HepG2 (cell line): ENCODE measurements at regions not wholly inside any gene's neighbourhood (a gene's known extent, or its start where the extent isn't known, plus 50 kb on each side); places are given as distances from the start of the nearest gene placed in this dataset.

ENCODE experiments used
- ATRX ChIP-seq: sonication (generic); formaldehyde crosslinking; IDR thresholded peaks from 2 replicates; pipeline ENCODE4 v1.4.0; 2020; ENCODE audit warnings: missing genetic modification reagents, borderline replicate concordance
- CCAR2 ChIP-seq: fragments of 200-400 bp; formaldehyde crosslinking; optimal IDR thresholded peaks from 2 replicates; pipeline ENCODE3; 2018; ENCODE audit warnings: low read depth, mild to moderate bottlenecking, low read length, moderate library complexity
- CHCHD3 ChIP-seq: sonication (generic); formaldehyde crosslinking; IDR thresholded peaks from 2 replicates; pipeline ENCODE4 v1.8.0; 2022; ENCODE audit warnings: mild to moderate bottlenecking, missing genetic modification reagents, moderate library complexity
- DNMT3B ChIP-seq: conservative IDR thresholded peaks from 2 replicates; pipeline ENCODE4 v1.6.1; 2016; ENCODE audit warnings: missing biosample characterization, control low read depth
- FOSL2 ChIP-seq: sonication (generic); formaldehyde crosslinking; IDR thresholded peaks from 2 replicates; pipeline ENCODE4 v1.4.0; 2020; ENCODE audit warnings: missing genetic modification reagents
- GATA4 ChIP-seq: sonication (generic); IDR thresholded peaks from 2 replicates; pipeline ENCODE4 v1.6.1; 2016; ENCODE audit warnings: antibody characterized with exemption, low read depth, borderline replicate concordance
- HOXA3 ChIP-seq: sonication (generic); formaldehyde crosslinking; IDR thresholded peaks from 2 replicates; pipeline ENCODE4 v1.5.0; 2020; ENCODE audit warnings: missing genetic modification reagents
- ISL2 ChIP-seq: sonication (generic); formaldehyde crosslinking; IDR thresholded peaks from 2 replicates; pipeline ENCODE4 v1.5.0; 2020; ENCODE audit warnings: missing genetic modification reagents
- JUND ChIP-seq: sonication (generic); formaldehyde crosslinking; IDR thresholded peaks from 2 replicates; pipeline ENCODE4 v1.8.0; 2022; ENCODE audit warnings: mild to moderate bottlenecking, missing genetic modification reagents
- KDM5A ChIP-seq: fragments of 200-600 bp; sonication (generic); IDR thresholded peaks from 2 replicates; pipeline ENCODE4 v1.7.0; 2018; ENCODE audit warnings: antibody characterized with exemption, mild to moderate bottlenecking, low read length, borderline replicate concordance
- MATR3 ChIP-seq: sonication (generic); formaldehyde crosslinking; IDR thresholded peaks from 2 replicates; pipeline ENCODE4 v1.4.0; 2020; ENCODE audit warnings: missing genetic modification reagents
- MAZ ChIP-seq, 2 experiments: sonication (generic) in 1 of 2; formaldehyde crosslinking in 1 of 2; IDR thresholded peaks; 2 replicates each; pipeline versions ENCODE4 v1.5.0 to v1.6.1; 2012 to 2020; ENCODE audit warnings: low read depth in 2 of 2, mild to moderate bottlenecking in 2 of 2, borderline replicate concordance in 1 of 2, improper control_type of control experiment in 1 of 2, low read length in 1 of 2, missing genetic modification reagents in 1 of 2, moderate library complexity in 1 of 2
- MTF1 ChIP-seq: sonication (generic); formaldehyde crosslinking; IDR thresholded peaks from 2 replicates; pipeline ENCODE4 v1.5.0; 2020; ENCODE audit warnings: missing genetic modification reagents
- RARA ChIP-seq: IDR thresholded peaks from 2 replicates; pipeline ENCODE4 v1.6.1; 2016; ENCODE audit warnings: missing genetic modification reagents, missing compliant biosample characterization
- REXO4 ChIP-seq: sonication (generic); formaldehyde crosslinking; IDR thresholded peaks from 2 replicates; pipeline ENCODE4 v1.8.0; 2022; ENCODE audit warnings: missing genetic modification reagents, mild to moderate bottlenecking, borderline replicate concordance
- SALL2 ChIP-seq: sonication (generic); formaldehyde crosslinking; IDR thresholded peaks from 2 replicates; pipeline ENCODE4 v1.8.1; 2023; ENCODE audit warnings: mild to moderate bottlenecking, missing genetic modification reagents, inconsistent platforms
- SMC3 ChIP-seq: IDR thresholded peaks from 2 replicates; pipeline ENCODE4 v1.6.1; 2011; ENCODE audit warnings: low read length, improper control_type of control experiment
- SSRP1 ChIP-seq: IDR thresholded peaks from 2 replicates; pipeline ENCODE4 v1.6.1; 2016; ENCODE audit warnings: control low read depth
- SYNCRIP ChIP-seq: fragments of 200-400 bp; formaldehyde crosslinking; IDR thresholded peaks from 2 replicates; pipeline ENCODE4 v1.6.1; 2018; ENCODE audit warnings: mild to moderate bottlenecking, low read depth, low read length; ENCODE audit not compliant: insufficient read depth
- TEAD3 ChIP-seq: optimal IDR thresholded peaks from 2 replicates; pipeline ENCODE3; 2016; ENCODE audit warnings: borderline replicate concordance
- U2AF2 ChIP-seq: fragments of 200-400 bp; formaldehyde crosslinking; IDR thresholded peaks from 2 replicates; pipeline ENCODE4 v1.6.1; 2017; ENCODE audit warnings: low read depth, mild to moderate bottlenecking, low read length
- WIZ ChIP-seq: sonication (generic); formaldehyde crosslinking; IDR thresholded peaks from 2 replicates; pipeline ENCODE4 v1.5.1; 2020; ENCODE audit warnings: mild to moderate bottlenecking, missing genetic modification reagents
- YEATS4 ChIP-seq: sonication (generic); formaldehyde crosslinking; IDR thresholded peaks from 2 replicates; pipeline ENCODE4 v1.4.0; 2020; ENCODE audit warnings: missing genetic modification reagents, borderline replicate concordance
- ZBTB20 ChIP-seq: sonication (generic); formaldehyde crosslinking; IDR thresholded peaks from 2 replicates; pipeline ENCODE4 v1.8.1; 2023; ENCODE audit warnings: missing genetic modification reagents, low read depth, mild to moderate bottlenecking, borderline replicate concordance
- ZFP82 ChIP-seq: sonication (generic); formaldehyde crosslinking; IDR thresholded peaks from 2 replicates; pipeline ENCODE4 v1.5.1; 2020; ENCODE audit warnings: mild to moderate bottlenecking, missing genetic modification reagents, borderline replicate concordance
- ZKSCAN5 ChIP-seq: sonication (generic); formaldehyde crosslinking; IDR thresholded peaks from 2 replicates; pipeline ENCODE4 v1.5.1; 2020; ENCODE audit warnings: mild to moderate bottlenecking, missing genetic modification reagents
- ZNF207 ChIP-seq: fragments of 450-650 bp; IDR thresholded peaks from 2 replicates; pipeline ENCODE4 v1.6.1; 2016; ENCODE audit warnings: antibody characterized with exemption, borderline replicate concordance
- ZNF235 ChIP-seq: sonication (generic); formaldehyde crosslinking; IDR thresholded peaks from 2 replicates; pipeline ENCODE4 v1.8.1; 2023; ENCODE audit warnings: mild to moderate bottlenecking, missing genetic modification reagents, borderline replicate concordance
- ZNF263 ChIP-seq: sonication (generic); formaldehyde crosslinking; IDR thresholded peaks from 2 replicates; pipeline ENCODE4 v1.4.0; 2020; ENCODE audit warnings: missing genetic modification reagents
- ZNF30 ChIP-seq: sonication (generic); formaldehyde crosslinking; IDR thresholded peaks from 2 replicates; pipeline ENCODE4 v1.5.0; 2020; ENCODE audit warnings: mild to moderate bottlenecking, missing genetic modification reagents
- ZNF510 ChIP-seq: sonication (generic); formaldehyde crosslinking; IDR thresholded peaks from 2 replicates; pipeline ENCODE4 v1.4.0; 2020; ENCODE audit warnings: low read depth, mild to moderate bottlenecking, missing genetic modification reagents
- ZNF562 ChIP-seq: sonication (generic); formaldehyde crosslinking; IDR thresholded peaks from 2 replicates; pipeline ENCODE4 v1.8.0; 2022; ENCODE audit warnings: missing genetic modification reagents, borderline replicate concordance
- ZNF615 ChIP-seq: sonication (generic); formaldehyde crosslinking; IDR thresholded peaks from 2 replicates; pipeline ENCODE4 v1.5.0; 2020; ENCODE audit warnings: mild to moderate bottlenecking, missing genetic modification reagents, borderline replicate concordance
- ZNF766 ChIP-seq: sonication (generic); formaldehyde crosslinking; IDR thresholded peaks from 2 replicates; pipeline ENCODE4 v1.5.0; 2020; ENCODE audit warnings: missing genetic modification reagents, borderline replicate concordance
- TF ChIP-seq, protein P1 (sequence below): sonication (generic); formaldehyde crosslinking; IDR thresholded peaks from 2 replicates; pipeline ENCODE4 v1.4.0; 2020; ENCODE audit warnings: missing genetic modification reagents

DNA sequence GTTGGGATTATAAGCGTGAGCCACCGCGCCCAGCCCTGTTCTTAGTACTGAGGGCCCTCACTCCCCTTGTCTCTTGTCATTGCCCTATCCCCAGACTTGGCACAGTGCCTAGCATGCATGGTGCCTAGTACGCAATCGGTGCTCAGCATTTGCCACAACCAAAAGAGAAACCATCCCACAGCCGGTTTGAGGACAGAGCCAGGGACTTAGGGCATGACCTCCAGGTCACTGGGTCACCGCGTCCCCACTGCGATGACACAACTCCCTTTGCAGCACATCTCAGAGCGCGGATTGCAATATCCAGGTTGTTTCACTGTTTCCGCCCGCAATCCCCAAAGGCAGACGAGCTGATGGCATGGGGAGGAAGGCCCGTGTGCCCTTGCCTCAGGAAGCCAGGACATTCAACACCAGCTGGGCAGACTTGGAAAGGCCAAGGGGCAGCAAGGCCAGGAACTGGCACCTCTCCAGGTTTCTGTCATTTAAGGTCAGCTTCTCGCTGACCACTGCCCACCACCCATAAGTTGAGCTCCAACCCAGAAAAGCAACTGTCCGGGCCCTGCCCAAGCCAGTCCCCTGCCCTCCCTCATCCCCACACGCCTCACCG, 274.5 kb downstream of the MRTFB start (continued):
- TF ChIP-seq ZNF562 (CRISPR knock-in tag) = no peak
- no peak for TF ChIP-seq SALL2 (CRISPR knock-in tag)
- no peak for TF ChIP-seq CHCHD3
- TF ChIP-seq TEAD3 (CRISPR knock-in tag) = peak; percentile 47
- no peak for TF ChIP-seq REXO4 (CRISPR knock-in tag)
- TF ChIP-seq, protein P1, sequence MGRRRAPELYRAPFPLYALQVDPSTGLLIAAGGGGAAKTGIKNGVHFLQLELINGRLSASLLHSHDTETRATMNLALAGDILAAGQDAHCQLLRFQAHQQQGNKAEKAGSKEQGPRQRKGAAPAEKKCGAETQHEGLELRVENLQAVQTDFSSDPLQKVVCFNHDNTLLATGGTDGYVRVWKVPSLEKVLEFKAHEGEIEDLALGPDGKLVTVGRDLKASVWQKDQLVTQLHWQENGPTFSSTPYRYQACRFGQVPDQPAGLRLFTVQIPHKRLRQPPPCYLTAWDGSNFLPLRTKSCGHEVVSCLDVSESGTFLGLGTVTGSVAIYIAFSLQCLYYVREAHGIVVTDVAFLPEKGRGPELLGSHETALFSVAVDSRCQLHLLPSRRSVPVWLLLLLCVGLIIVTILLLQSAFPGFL (CRISPR knock-in tag) = no peak
- no peak for TF ChIP-seq ZFP82 (CRISPR knock-in tag)
- no peak for TF ChIP-seq ZNF263 (CRISPR knock-in tag)
- no peak for TF ChIP-seq SSRP1 (CRISPR knock-in tag)
- TF ChIP-seq ZKSCAN5 (CRISPR knock-in tag) = no peak
- no peak for TF ChIP-seq SMC3
- TF ChIP-seq YEATS4 (CRISPR knock-in tag) = no peak
- peak; percentile 70 for TF ChIP-seq FOSL2 (CRISPR knock-in tag)
- TF ChIP-seq RARA (CRISPR knock-in tag) = peak; percentile 99
- no peak for TF ChIP-seq CCAR2
- no peak for TF ChIP-seq SYNCRIP
- no peak for TF ChIP-seq ZNF30
- 0 out of 2 replicates have a peak, but pooled peaks have one; percentile 10 for TF ChIP-seq MATR3 (CRISPR knock-in tag)
- TF ChIP-seq MAZ (IDR thresholded peaks at IDR 0.05; ENCODE audit: borderline replicate concordance, low read depth, low read length) = no peak
- TF ChIP-seq MAZ (CRISPR knock-in tag; IDR thresholded peaks at IDR 0.05; ENCODE audit: low read depth) = peak; percentile 50; the same call in 1 of the 2 replicates
- no peak for TF ChIP-seq ISL2
- no peak for TF ChIP-seq ZNF615
- TF ChIP-seq HOXA3 (CRISPR knock-in tag) = peak; percentile 58
- no peak for TF ChIP-seq ZNF766 (CRISPR knock-in tag)
- no peak for TF ChIP-seq KDM5A
- TF ChIP-seq ATRX (CRISPR knock-in tag) = no peak
- no peak for TF ChIP-seq ZNF510 (CRISPR knock-in tag)
- no peak for TF ChIP-seq MTF1
- TF ChIP-seq U2AF2 = no peak
- TF ChIP-seq ZNF235 (CRISPR knock-in tag) = no peak
- no peak for TF ChIP-seq ZBTB20 (CRISPR knock-in tag)
- peak; percentile 78; the same call in 1 of the 2 replicates for TF ChIP-seq WIZ
- TF ChIP-seq GATA4 = no peak
- peak; percentile 64; the same call in 1 of the 2 replicates for TF ChIP-seq JUND (CRISPR knock-in tag)
- no peak for TF ChIP-seq DNMT3B (CRISPR knock-in tag)
- no peak for TF ChIP-seq ZNF207
